ENCODE measurements at regions not wholly inside any gene's neighbourhood (a gene's known extent, or its start where the extent isn't known, plus 50 kb on each side); places are given as distances from the start of the nearest gene placed in this dataset.

DNA sequence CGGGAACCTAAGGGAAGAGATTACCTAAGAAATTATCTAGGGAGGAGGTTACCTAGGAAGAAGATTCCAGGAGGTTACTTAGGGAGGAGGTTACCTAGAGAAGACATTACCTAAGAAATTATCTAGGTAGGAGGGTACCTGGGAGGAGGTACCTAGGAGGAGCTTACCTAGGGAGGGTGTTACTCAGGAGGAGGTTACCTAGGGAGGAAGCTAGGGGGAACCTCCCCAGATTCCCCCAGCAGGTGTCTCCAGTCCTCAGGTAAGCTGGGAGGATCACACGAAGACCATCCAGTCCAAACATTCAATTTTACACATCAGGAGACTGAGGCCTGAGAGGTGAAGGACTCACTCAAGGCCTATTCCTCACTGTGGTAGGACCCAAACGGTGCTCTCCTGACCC lies 482.8 kb downstream of the TBC1D22A start (continued):
- TF ChIP-seq, protein P1, sequence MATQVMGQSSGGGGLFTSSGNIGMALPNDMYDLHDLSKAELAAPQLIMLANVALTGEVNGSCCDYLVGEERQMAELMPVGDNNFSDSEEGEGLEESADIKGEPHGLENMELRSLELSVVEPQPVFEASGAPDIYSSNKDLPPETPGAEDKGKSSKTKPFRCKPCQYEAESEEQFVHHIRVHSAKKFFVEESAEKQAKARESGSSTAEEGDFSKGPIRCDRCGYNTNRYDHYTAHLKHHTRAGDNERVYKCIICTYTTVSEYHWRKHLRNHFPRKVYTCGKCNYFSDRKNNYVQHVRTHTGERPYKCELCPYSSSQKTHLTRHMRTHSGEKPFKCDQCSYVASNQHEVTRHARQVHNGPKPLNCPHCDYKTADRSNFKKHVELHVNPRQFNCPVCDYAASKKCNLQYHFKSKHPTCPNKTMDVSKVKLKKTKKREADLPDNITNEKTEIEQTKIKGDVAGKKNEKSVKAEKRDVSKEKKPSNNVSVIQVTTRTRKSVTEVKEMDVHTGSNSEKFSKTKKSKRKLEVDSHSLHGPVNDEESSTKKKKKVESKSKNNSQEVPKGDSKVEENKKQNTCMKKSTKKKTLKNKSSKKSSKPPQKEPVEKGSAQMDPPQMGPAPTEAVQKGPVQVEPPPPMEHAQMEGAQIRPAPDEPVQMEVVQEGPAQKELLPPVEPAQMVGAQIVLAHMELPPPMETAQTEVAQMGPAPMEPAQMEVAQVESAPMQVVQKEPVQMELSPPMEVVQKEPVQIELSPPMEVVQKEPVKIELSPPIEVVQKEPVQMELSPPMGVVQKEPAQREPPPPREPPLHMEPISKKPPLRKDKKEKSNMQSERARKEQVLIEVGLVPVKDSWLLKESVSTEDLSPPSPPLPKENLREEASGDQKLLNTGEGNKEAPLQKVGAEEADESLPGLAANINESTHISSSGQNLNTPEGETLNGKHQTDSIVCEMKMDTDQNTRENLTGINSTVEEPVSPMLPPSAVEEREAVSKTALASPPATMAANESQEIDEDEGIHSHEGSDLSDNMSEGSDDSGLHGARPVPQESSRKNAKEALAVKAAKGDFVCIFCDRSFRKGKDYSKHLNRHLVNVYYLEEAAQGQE (IDR thresholded peaks at IDR 0.05; ENCODE audit: borderline replicate concordance in 1 of 2, low read depth in 1 of 2, low read length in 2 of 2), result no peak
- TF ChIP-seq ZNF496 (CRISPR knock-in tag; IDR thresholded peaks at IDR 0.05; ENCODE audit: insufficient replicate concordance) (no peak), GATAD2A (CRISPR knock-in tag; IDR thresholded peaks at IDR 0.05) (no peak)
- TF ChIP-seq, protein P2, sequence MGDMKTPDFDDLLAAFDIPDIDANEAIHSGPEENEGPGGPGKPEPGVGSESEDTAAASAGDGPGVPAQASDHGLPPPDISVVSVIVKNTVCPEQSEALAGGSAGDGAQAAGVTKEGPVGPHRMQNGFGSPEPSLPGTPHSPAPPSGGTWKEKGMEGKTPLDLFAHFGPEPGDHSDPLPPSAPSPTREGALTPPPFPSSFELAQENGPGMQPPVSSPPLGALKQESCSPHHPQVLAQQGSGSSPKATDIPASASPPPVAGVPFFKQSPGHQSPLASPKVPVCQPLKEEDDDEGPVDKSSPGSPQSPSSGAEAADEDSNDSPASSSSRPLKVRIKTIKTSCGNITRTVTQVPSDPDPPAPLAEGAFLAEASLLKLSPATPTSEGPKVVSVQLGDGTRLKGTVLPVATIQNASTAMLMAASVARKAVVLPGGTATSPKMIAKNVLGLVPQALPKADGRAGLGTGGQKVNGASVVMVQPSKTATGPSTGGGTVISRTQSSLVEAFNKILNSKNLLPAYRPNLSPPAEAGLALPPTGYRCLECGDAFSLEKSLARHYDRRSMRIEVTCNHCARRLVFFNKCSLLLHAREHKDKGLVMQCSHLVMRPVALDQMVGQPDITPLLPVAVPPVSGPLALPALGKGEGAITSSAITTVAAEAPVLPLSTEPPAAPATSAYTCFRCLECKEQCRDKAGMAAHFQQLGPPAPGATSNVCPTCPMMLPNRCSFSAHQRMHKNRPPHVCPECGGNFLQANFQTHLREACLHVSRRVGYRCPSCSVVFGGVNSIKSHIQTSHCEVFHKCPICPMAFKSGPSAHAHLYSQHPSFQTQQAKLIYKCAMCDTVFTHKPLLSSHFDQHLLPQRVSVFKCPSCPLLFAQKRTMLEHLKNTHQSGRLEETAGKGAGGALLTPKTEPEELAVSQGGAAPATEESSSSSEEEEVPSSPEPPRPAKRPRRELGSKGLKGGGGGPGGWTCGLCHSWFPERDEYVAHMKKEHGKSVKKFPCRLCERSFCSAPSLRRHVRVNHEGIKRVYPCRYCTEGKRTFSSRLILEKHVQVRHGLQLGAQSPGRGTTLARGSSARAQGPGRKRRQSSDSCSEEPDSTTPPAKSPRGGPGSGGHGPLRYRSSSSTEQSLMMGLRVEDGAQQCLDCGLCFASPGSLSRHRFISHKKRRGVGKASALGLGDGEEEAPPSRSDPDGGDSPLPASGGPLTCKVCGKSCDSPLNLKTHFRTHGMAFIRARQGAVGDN (CRISPR knock-in tag; IDR thresholded peaks at IDR 0.05), result no peak

DNA sequence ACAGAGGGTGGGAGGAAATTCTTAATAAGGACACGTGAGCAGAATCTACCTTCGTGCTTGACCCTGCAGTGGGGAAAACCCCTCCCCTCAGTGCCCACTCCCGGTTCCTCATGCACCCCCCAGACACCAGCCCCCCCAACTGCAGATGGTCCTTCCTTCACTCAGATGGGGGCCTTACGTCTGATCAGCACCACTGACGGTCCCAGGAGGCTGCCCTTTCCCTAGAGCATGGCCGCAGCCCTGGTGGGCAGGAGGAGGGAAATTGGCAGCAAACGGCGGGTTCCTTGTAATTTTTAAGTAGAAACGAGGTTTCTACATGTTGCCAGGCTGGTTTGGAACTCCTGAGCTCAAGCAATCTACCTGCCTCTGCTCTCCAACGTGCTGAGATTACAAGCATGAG lies 477.7 kb downstream of the TBC1D22A start:
- H3K36me3 ChIP-seq (replicated peaks in 1 of 2; ENCODE audit: control insufficient read depth in 1 of 2, insufficient read depth in 2 of 2, low read length in 2 of 2), result no peaks in the 10 kb centered on the region
- no peak overlapping the region for H2AFZ ChIP-seq (ENCODE audit: low read length)
- no peak overlapping the region for H3K9ac ChIP-seq (ENCODE audit: insufficient read depth, low read depth, low read length)
- FAIRE-seq, result no peak
- no peak overlapping the region for H3K4me2 ChIP-seq (ENCODE audit: low read depth, low read length)
- 3% methylated on average over 8 of the region's 10 CpGs for WGBS (ENCODE audit: low lambda C conversion rate)
- in situ Hi-C loops (cut with HindIII; ENCODE audit: extremely low pct_ligation_motif_present, low pct_unique_long_range_greater_than_20kb), result no loop called here
- H3K4me1 ChIP-seq (ENCODE audit: insufficient read depth, low read length), result no peaks in the 10 kb centered on the region
- no peaks in the 10 kb centered on the region for H3K79me2 ChIP-seq (ENCODE audit: insufficient read depth, low read length)
- H3K27me3 ChIP-seq (ENCODE audit: control insufficient read depth in 1 of 2, insufficient read depth in 2 of 2, low read length in 2 of 2), result peaks cover 0 to 14% of the 10 kb centered on the region in 2 experiments; a peak in 3 of 5 replicates
- TF ChIP-seq ZNF556 (CRISPR knock-in tag; IDR thresholded peaks at IDR 0.05; ENCODE audit: borderline replicate concordance) (no peak), ZNF629 (CRISPR knock-in tag; conservative IDR thresholded peaks at IDR 0.05) (no peak)
- TF ChIP-seq, protein P3, sequence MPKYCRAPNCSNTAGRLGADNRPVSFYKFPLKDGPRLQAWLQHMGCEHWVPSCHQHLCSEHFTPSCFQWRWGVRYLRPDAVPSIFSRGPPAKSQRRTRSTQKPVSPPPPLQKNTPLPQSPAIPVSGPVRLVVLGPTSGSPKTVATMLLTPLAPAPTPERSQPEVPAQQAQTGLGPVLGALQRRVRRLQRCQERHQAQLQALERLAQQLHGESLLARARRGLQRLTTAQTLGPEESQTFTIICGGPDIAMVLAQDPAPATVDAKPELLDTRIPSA (CRISPR knock-in tag; IDR thresholded peaks at IDR 0.05; ENCODE audit: borderline replicate concordance), result no peak
- no TSS peak for BruUV-seq (replicated peaks)
- no peak for ATAC-seq
- ChIA-PET POLR2A (no interaction called here), CTCF (ENCODE audit: low intra/inter-chr PET ratio, low total read pairs) (no interaction called here)
- H3K9me3 ChIP-seq (ENCODE audit: low read length), result no peaks in the 10 kb centered on the region
- no peaks in the 10 kb centered on the region for H4K20me1 ChIP-seq (ENCODE audit: insufficient read depth, low read length)
- no peak overlapping the region for H3K4me3 ChIP-seq (replicated peaks in 1 of 3; ENCODE audit: insufficient read depth in 1 of 3, low read depth in 2 of 3, low read length in 3 of 3)
- intact Hi-C loops (cut with micrococcal nuclease; ENCODE audit: unreplicated experiment), result no loop called here
- H3K27ac ChIP-seq (ENCODE audit: extremely low read length, insufficient read depth, low read length), result no peak overlapping the region
- DNase-seq (ENCODE audit: low spot score), result no peak

Data from HepG2 (cell line).